ENCODE measurements at regions not wholly inside any gene's neighbourhood (a gene's known extent, or its start where the extent isn't known, plus 50 kb on each side); places are given as distances from the start of the nearest gene placed in this dataset.

GRCh38 chr15:87706001-87706400, 550.5 kb downstream of the NTRK3 start:
- TF ChIP-seq POLR2A (IDR thresholded peaks at IDR 0.05) (no peak), CTCF (IDR thresholded peaks at IDR 0.05) (no peak), POLR2AphosphoS5 (IDR thresholded peaks at IDR 0.05) (no peak), EP300 (IDR thresholded peaks at IDR 0.05) (no peak)
